ENCODE measurements at regions not wholly inside any gene's neighbourhood (a gene's known extent, or its start where the extent isn't known, plus 50 kb on each side); places are given as distances from the start of the nearest gene placed in this dataset.

DNA sequence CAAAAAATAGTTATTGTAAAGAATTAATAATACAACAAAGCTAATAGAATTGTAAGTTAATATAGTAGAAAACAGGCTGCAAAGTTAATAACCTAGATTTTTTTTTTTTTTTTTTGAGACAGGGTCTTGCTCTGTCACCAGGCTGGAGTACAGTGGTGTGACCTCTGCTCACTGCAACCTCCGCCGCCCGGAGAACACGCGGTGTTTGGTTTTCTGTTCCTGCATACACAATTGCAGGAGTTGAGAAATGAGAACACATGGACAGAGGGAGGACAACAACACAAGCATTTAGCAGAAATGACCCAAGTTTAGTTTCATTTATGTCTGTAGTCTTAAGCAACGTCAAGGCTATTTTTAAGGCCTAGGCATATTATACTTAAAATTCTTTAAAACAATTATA lies 145.9 kb upstream of the PCDH10 start:
- DNase-seq (ENCODE audit: low spot score), result no peak
- Histone ChIP-seq H3K4me1 (replicated peaks) (no peaks in the 10 kb centered on the region), H3K27ac (no peak overlapping the region), H3K27me3 (replicated peaks; ENCODE audit: insufficient read depth) (no peaks in the 10 kb centered on the region), H3K4me3 (no peak overlapping the region), H3K9me3 (no peaks in the 10 kb centered on the region), H3K36me3 (no peaks in the 10 kb centered on the region)
- no peak for TF ChIP-seq POLR2AphosphoS5 (IDR thresholded peaks at IDR 0.05)
- TF ChIP-seq, protein P1, sequence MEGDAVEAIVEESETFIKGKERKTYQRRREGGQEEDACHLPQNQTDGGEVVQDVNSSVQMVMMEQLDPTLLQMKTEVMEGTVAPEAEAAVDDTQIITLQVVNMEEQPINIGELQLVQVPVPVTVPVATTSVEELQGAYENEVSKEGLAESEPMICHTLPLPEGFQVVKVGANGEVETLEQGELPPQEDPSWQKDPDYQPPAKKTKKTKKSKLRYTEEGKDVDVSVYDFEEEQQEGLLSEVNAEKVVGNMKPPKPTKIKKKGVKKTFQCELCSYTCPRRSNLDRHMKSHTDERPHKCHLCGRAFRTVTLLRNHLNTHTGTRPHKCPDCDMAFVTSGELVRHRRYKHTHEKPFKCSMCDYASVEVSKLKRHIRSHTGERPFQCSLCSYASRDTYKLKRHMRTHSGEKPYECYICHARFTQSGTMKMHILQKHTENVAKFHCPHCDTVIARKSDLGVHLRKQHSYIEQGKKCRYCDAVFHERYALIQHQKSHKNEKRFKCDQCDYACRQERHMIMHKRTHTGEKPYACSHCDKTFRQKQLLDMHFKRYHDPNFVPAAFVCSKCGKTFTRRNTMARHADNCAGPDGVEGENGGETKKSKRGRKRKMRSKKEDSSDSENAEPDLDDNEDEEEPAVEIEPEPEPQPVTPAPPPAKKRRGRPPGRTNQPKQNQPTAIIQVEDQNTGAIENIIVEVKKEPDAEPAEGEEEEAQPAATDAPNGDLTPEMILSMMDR (IDR thresholded peaks at IDR 0.05), result no peak
- no peak for TF ChIP-seq POLR2A (IDR thresholded peaks at IDR 0.05)
- intact Hi-C loops (cut with DNase I), result no loop called here
- WGBS, result 93% methylated on average over 6 of the region's 6 CpGs

DNA sequence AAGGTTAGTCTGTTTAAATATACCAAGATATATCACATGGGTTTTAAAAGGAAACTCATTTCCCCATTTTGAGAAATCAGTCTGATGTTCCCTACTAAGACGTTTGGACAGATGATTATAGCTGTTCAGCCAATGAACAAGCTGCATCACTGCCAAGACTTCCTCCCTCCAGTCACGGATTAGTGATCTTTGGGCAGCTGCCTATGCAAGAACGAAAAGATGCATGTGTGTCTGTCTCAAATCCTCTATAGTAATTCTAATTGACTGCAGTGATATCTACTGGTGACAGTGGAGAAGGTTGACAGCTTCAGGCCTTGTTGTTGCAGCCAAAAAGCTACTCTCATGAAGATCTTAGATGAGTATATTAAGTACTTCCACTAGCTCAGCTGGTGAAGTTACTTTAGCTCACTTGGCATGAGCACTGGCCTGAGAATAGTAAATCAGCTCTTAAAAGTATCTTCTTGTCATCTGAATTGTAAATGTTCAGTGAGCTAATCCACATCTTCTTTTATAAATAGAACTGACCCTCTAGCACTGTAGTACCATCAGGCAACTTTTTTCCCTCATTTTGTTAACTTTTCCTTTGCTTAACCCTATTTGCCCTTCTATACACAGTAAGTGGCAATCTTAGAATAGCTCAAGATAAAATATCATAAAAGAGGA lies 134.5 kb upstream of the PCDH10 start:
- no peaks in the 10 kb centered on the region for H3K27me3 ChIP-seq (replicated peaks; ENCODE audit: insufficient read depth)
- TF ChIP-seq POLR2A (IDR thresholded peaks at IDR 0.05), result no peak
- TF ChIP-seq, protein P1 (IDR thresholded peaks at IDR 0.05), result no peak
- no peak for TF ChIP-seq POLR2AphosphoS5 (IDR thresholded peaks at IDR 0.05)
- no peaks in the 10 kb centered on the region for H3K36me3 ChIP-seq
- H3K27ac ChIP-seq, result no peak overlapping the region
- intact Hi-C loops (cut with DNase I), result no loop called here
- no peaks in the 10 kb centered on the region for H3K4me1 ChIP-seq (replicated peaks)
- no peak overlapping the region for H3K4me3 ChIP-seq
- H3K9me3 ChIP-seq, result no peaks in the 10 kb centered on the region
- no peak for DNase-seq (ENCODE audit: low spot score)
- WGBS, result 6% methylated on average over 3 of the region's 3 CpGs

DNA sequence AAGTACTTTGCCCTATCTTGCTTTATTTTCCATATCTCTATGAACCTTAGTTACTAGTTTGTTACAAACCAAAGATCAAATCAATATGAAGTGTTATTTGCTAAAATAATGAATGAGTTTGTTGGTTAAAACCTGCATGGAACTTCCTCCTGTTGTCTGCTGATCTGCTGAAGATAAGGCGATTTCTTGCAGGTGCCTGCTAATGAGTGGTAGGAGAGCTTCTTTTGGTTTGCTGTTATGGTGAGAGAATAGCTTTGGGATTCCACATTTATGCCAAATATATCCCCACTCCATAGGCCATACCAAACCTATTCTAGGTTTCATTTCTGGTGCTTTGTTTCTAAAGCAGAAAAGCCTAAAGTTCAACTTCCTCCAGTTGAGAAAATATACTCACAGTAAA lies 103.8 kb upstream of the PCDH10 start:
- DNase-seq (ENCODE audit: low spot score), result no peak
- intact Hi-C loops (cut with DNase I), result no loop called here
- TF ChIP-seq POLR2A (IDR thresholded peaks at IDR 0.05) (no peak), POLR2AphosphoS5 (IDR thresholded peaks at IDR 0.05) (no peak)
- TF ChIP-seq, protein P1 (IDR thresholded peaks at IDR 0.05), result no peak
- WGBS, result 74% methylated on average over 1 of the region's 1 CpG
- Histone ChIP-seq H3K4me1 (replicated peaks) (no peaks in the 10 kb centered on the region), H3K27ac (no peak overlapping the region), H3K4me3 (no peak overlapping the region), H3K27me3 (replicated peaks; ENCODE audit: insufficient read depth) (no peaks in the 10 kb centered on the region), H3K36me3 (no peaks in the 10 kb centered on the region), H3K9me3 (no peaks in the 10 kb centered on the region)

GRCh38 chr4:133046156-133046555 lies 102.9 kb upstream of the PCDH10 start:
- no peaks in the 10 kb centered on the region for H3K36me3 ChIP-seq
- H3K27ac ChIP-seq, result no peak overlapping the region
- no peaks in the 10 kb centered on the region for H3K4me1 ChIP-seq (replicated peaks)
- WGBS, result 79% methylated on average over 4 of the region's 4 CpGs
- no peak overlapping the region for H3K4me3 ChIP-seq
- intact Hi-C loops (cut with DNase I), result no loop called here
- no peak for DNase-seq (ENCODE audit: low spot score)
- no peaks in the 10 kb centered on the region for H3K27me3 ChIP-seq (replicated peaks; ENCODE audit: insufficient read depth)
- H3K9me3 ChIP-seq, result no peaks in the 10 kb centered on the region
- TF ChIP-seq POLR2A (IDR thresholded peaks at IDR 0.05) (no peak), POLR2AphosphoS5 (IDR thresholded peaks at IDR 0.05) (no peak)
- TF ChIP-seq, protein P1 (IDR thresholded peaks at IDR 0.05), result no peak

- Histone ChIP-seq H3K4me1 (replicated peaks) (no peaks in the 10 kb centered on the region), H3K9me3 (no peaks in the 10 kb centered on the region), H3K4me3 (no peak overlapping the region), H3K27me3 (replicated peaks; ENCODE audit: insufficient read depth) (no peaks in the 10 kb centered on the region), H3K27ac (no peak overlapping the region), H3K36me3 (no peaks in the 10 kb centered on the region)
- no peak for TF ChIP-seq POLR2A (IDR thresholded peaks at IDR 0.05)
- TF ChIP-seq, protein P1 (IDR thresholded peaks at IDR 0.05), result no peak
- TF ChIP-seq POLR2AphosphoS5 (IDR thresholded peaks at IDR 0.05), result no peak
- DNase-seq (ENCODE audit: low spot score), result no peak
- 61% methylated on average over 2 of the region's 2 CpGs for WGBS
- intact Hi-C loops (cut with DNase I), result no loop called here
These were observed 90.4 kb upstream of the PCDH10 start for GRCh38 chr4:133058701-133059100.

All from prostate gland (tissue), 2 donors.